K562 (cell line): ENCODE measurements at regions not wholly inside any gene's neighbourhood (a gene's known extent, or its start where the extent isn't known, plus 50 kb on each side); places are given as distances from the start of the nearest gene placed in this dataset.

Experiments used
- ATF1 ChIP-seq, 2 experiments: fragments of 450-650 bp in 1 of 2; IDR thresholded peaks; 2 replicates each; pipeline ENCODE4 v1.6.1; 2016; ENCODE audit warnings: missing compliant biosample characterization in 1 of 2, missing genetic modification characterization in 1 of 2
- CBFA2T2 ChIP-seq: fragments of 450-650 bp; conservative IDR thresholded peaks from 2 replicates; pipeline ENCODE4 v1.6.1; 2017; ENCODE audit warnings: mild to moderate bottlenecking
- E2F1 ChIP-seq: sonication (generic); formaldehyde crosslinking; IDR thresholded peaks from 2 replicates; pipeline ENCODE4 v1.8.1; 2023; ENCODE audit warnings: mild to moderate bottlenecking, missing genetic modification reagents, moderate library complexity
- EGR1 ChIP-seq: fragments of 450-650 bp; conservative IDR thresholded peaks from 2 replicates; pipeline ENCODE4 v1.6.1; 2017; ENCODE audit warnings: mild to moderate bottlenecking
- ELF1 ChIP-seq: fragments of 200-800 bp; sonication (Bioruptor generic); IDR thresholded peaks from 2 replicates; pipeline ENCODE4 v1.6.1; 2016; ENCODE audit warnings: missing genetic modification characterization, missing compliant biosample characterization
- ELK3 ChIP-seq: fragments of 450-650 bp; formaldehyde crosslinking; IDR thresholded peaks from 2 replicates; pipeline ENCODE4 v1.4.0; 2020; ENCODE audit warnings: mild to moderate bottlenecking
- KAT2B ChIP-seq: IDR thresholded peaks from one replicate; pipeline ENCODE4 v1.6.1; 2012; ENCODE audit warnings: low read depth, mild to moderate bottlenecking, control low read depth, inconsistent platforms, low read length, moderate library complexity
- LCOR ChIP-seq: sonication (generic); formaldehyde crosslinking; IDR thresholded peaks from 2 replicates; pipeline ENCODE4 v1.8.0; 2022; ENCODE audit warnings: mild to moderate bottlenecking, missing genetic modification reagents
- MED1 ChIP-seq: sonication (generic); formaldehyde crosslinking; IDR thresholded peaks from 2 replicates; pipeline ENCODE4 v1.8.1; 2023; ENCODE audit warnings: missing genetic modification reagents, borderline replicate concordance
- MITF ChIP-seq: IDR thresholded peaks from 2 replicates; pipeline ENCODE4 v1.6.1; 2014; ENCODE audit warnings: antibody characterized with exemption
- NCOR1 ChIP-seq: fragments of 450-650 bp; IDR thresholded peaks from 2 replicates; pipeline ENCODE4 v1.6.1; 2016; ENCODE audit warnings: mild to moderate bottlenecking, moderate library complexity
- NFE2L1 ChIP-seq: fragments of 450-650 bp; IDR thresholded peaks from 2 replicates; pipeline ENCODE4 v1.6.1; 2016; ENCODE audit warnings: missing genetic modification characterization, low read depth, mild to moderate bottlenecking, missing compliant biosample characterization, moderate library complexity, borderline replicate concordance
- PHF20 ChIP-seq: fragments of 450-650 bp; IDR thresholded peaks from 2 replicates; pipeline ENCODE4 v1.6.1; 2018; ENCODE audit not compliant: partially characterized antibody
- PYGO2 ChIP-seq: fragments of 450-650 bp; IDR thresholded peaks from 2 replicates; pipeline ENCODE4 v1.6.1; 2016; ENCODE audit warnings: mild to moderate bottlenecking, missing genetic modification characterization, moderate library complexity, missing compliant biosample characterization
- RBBP5 ChIP-seq: fragments of 200-600 bp; sonication (generic); IDR thresholded peaks from 2 replicates; pipeline ENCODE4 v1.6.1; 2012; ENCODE audit warnings: borderline replicate concordance, mild to moderate bottlenecking, low read length, control low read depth, inconsistent platforms; ENCODE audit not compliant: insufficient read depth, poor library complexity, severe bottlenecking
- SMARCA4 ChIP-seq: fragments of 450-650 bp; IDR thresholded peaks from 2 replicates; pipeline ENCODE4 v1.6.1; 2016
- SMARCB1 ChIP-seq: IDR thresholded peaks from 2 replicates; pipeline ENCODE4 v1.6.1; 2011; ENCODE audit warnings: improper control_type of control experiment, low read depth; ENCODE audit not compliant: insufficient read length
- SMC3 ChIP-seq: conservative IDR thresholded peaks from 2 replicates; pipeline ENCODE4 v1.6.1; 2011; ENCODE audit warnings: low read depth, low read length, improper control_type of control experiment; ENCODE audit not compliant: insufficient read depth
- STAT5A ChIP-seq: IDR thresholded peaks from 2 replicates; pipeline ENCODE4 v1.6.1; 2012; ENCODE audit warnings: low read length, inconsistent platforms, borderline replicate concordance
- ZC3H4 ChIP-seq: sonication (generic); formaldehyde crosslinking; IDR thresholded peaks from 2 replicates; pipeline ENCODE4 v1.9.0; 2021; ENCODE audit warnings: missing genetic modification reagents, borderline replicate concordance
- ZNF197 ChIP-seq: fragments of 200-800 bp; sonication (Bioruptor generic); IDR thresholded peaks from 2 replicates; pipeline ENCODE4 v1.6.1; 2016; ENCODE audit warnings: low read depth, missing genetic modification characterization, missing compliant biosample characterization
- ZNF41 ChIP-seq: fragments of 250-450 bp; sonication (Bioruptor Pico); conservative IDR thresholded peaks from 2 replicates; pipeline ENCODE4 v1.4.0; 2020; ENCODE audit warnings: mild to moderate bottlenecking
- ZNF551 ChIP-seq: fragments of 250-450 bp; sonication (Bioruptor Pico); IDR thresholded peaks from 2 replicates; pipeline ENCODE4 v1.5.0; 2021; ENCODE audit warnings: mild to moderate bottlenecking, moderate library complexity
- ZNF766 ChIP-seq: fragments of 200-800 bp; sonication (Bioruptor generic); conservative IDR thresholded peaks from 2 replicates; pipeline ENCODE4 v1.6.1; 2016; ENCODE audit warnings: missing genetic modification characterization, missing compliant biosample characterization
- ZNF780A ChIP-seq: fragments of 250-450 bp; sonication (Bioruptor Pico); IDR thresholded peaks from 2 replicates; pipeline ENCODE4 v1.5.0; 2021; ENCODE audit warnings: mild to moderate bottlenecking

DNA sequence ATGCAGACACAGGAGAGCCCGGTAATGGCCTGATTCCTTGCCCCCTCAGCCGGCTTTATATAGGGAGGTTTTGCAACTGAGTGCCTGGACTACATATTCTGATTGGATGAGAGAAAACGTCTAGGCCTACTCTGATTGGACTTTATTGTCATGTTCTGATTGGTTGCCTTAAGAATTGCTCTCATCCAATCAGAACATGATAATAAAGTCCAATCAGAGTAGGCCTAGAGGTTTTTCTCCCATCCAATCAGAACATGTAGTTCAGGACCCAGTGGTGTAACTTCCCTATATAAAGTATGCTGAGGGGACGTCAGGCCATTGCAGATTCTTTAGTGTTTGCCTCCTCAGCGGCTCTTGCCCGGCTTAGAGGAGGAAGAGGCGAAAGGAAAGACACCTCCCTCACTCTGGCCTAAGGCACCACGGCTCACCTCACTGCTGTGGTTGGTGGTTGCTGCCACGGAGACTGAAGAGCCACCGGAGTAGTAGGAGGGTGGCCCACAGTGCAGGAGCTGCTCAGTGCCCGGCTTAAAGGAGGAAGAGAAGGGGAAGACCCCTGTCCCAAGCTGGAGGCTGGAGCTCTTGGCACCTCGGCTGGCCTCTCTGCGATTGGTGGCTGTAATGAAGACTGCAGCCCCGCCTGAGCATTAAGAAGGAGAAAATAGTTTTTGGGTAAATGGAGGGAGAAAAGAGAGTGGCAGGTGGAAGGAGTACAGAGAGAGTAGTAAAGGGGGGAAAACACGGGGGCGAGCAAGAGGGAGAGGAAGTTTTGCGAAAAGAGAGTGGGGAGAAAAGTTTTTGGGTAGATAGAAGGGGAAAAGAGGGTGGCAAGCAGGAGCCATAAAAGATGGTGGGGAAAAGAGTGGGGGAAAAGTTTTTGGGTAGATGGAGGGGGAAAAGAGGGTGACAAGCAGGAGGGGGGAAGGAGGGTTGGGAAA lies 116.7 kb upstream of the SERPIND1 start (continued):
- 0 out of 2 replicates have a peak, but pooled peaks have one; percentile 11 for TF ChIP-seq ZNF41 (CRISPR knock-in tag)
- peak; percentile 59; the same call in 1 of the 2 replicates for TF ChIP-seq ZNF766 (CRISPR knock-in tag)
- peak; percentile 26; the same call in 1 of the 2 replicates for TF ChIP-seq ELF1 (tag)
- no peak for TF ChIP-seq SMARCA4
- no peak for TF ChIP-seq NCOR1
- TF ChIP-seq STAT5A, result no peak
- no peak for TF ChIP-seq KAT2B
- peak; percentile 68 for TF ChIP-seq LCOR (CRISPR knock-in tag)
- TF ChIP-seq MED1 (CRISPR knock-in tag), result no peak
- TF ChIP-seq EGR1, result no peak
- TF ChIP-seq SMARCB1, result no peak
- TF ChIP-seq ATF1 (CRISPR knock-in tag; IDR thresholded peaks at IDR 0.05), result no peak
- TF ChIP-seq ATF1 (tag; IDR thresholded peaks at IDR 0.05), result 0 out of 2 replicates have a peak, but pooled peaks have one; percentile 40
- TF ChIP-seq ZC3H4, result peak; percentile 85; the same call in 1 of the 2 replicates
- TF ChIP-seq RBBP5, result no peak
- TF ChIP-seq SMC3, result no peak
- TF ChIP-seq PYGO2, result no peak
- TF ChIP-seq ZNF197, result peak; percentile 90
- no peak for TF ChIP-seq PHF20
- no peak for TF ChIP-seq ELK3 (CRISPR knock-in tag)
- TF ChIP-seq CBFA2T2, result no peak
- TF ChIP-seq ZNF780A, result no peak; the same call in none of the 2 replicates
- no peak for TF ChIP-seq MITF
- no peak for TF ChIP-seq ZNF551 (CRISPR knock-in tag)
- TF ChIP-seq NFE2L1, result no peak
- no peak; the same call in 1 of the 2 replicates for TF ChIP-seq E2F1 (CRISPR knock-in tag)
